HG02981 (cell line): ENCODE measurements at regions not wholly inside any gene's neighbourhood (a gene's known extent, or its start where the extent isn't known, plus 50 kb on each side); places are given as distances from the start of the nearest gene placed in this dataset.

Source experiments
- ATAC-seq: cut with Tn5 transposase; IDR thresholded peaks from one replicate; pipeline ENCODE4 v1.9.1; 2021; ENCODE audit warnings: mild to moderate bottlenecking, moderate library complexity; ENCODE audit not compliant: unreplicated experiment

DNA sequence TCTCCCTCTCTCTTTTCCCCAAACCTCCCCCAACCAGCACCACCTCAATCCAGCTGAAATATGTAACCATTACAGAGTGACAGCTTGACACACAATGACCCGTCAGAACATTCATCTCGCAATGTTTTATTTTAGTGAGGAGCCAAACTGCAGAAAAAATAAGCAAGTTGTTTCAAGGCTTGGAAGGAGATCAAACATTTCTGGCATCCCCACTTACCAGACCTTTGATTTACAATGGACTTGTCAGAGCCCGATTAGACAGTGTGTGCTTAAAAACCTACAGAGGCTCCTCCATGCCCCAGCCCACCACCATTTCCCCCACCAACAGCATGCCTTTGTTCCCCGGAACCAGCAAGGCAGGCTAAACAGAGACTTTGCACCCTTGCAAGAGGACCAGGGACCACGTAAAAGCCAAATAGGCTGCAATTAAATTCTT, 382.8 kb upstream of the ZNF507 start:
- ATAC-seq, result no peak

DNA sequence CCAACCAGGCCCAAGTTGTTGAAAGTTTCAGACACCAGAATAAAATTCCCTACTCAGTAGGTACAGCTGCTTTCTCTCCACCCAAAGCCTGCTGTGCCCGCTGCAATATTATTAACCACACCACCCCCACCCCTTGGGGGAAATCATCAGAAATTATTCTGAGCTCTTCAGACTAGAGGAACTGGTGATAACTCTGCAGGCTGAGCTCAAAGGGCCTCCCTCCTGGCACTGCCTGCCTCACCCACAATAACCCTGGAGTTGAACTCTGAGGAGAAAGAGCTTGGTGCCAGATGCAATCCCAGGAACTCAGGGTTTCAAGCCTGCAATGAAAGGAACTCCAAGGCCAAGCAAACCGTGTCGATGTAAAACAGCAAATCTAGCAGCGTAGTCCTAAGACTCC, 381.7 kb upstream of the ZNF507 start:
- ATAC-seq, result no peak

DNA sequence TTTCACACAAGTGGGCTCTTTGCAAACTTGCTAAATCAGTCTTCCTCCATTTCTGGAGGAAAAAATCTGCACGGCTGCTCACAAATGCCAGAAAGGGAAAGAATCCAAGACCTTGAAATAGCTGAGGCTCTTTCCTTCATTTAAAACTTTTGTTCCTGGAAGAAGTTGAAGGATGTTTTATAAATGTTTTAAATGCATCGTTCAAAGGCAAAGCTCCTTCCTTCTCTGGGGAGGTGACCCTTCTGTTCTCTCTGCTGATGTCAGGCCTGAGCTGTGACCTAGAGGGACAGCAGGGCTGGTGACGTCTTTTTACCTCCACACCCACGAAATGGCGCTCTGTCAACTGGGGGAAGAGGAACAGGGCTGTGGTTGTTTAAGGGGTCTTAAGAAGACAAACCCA, 376.4 kb upstream of the ZNF507 start:
- no peak for ATAC-seq

- ATAC-seq, result no peak
Measured at GRCh38 chr19:31970027-31970461, 375.4 kb upstream of the ZNF507 start.

DNA sequence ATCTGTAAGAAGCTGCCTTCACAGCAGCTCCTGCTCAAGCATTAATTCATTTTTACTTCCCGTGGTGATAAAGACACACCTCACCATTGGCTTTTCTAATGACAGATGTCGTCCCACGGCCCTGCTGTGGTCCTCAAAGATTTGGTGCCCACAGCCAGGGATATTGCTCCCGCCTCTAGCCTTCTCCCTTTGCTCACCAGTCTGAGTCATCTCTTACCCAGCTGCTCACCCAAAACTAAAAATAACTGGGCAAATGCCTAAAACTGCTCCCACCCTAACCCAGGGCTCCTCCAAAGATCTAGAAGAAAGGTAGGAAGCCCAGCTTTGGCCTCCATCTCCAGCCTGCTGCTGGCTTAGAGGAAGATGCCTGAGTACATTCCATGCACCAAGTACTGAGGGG, 371.1 kb upstream of the ZNF507 start:
- ATAC-seq, result no peak

DNA sequence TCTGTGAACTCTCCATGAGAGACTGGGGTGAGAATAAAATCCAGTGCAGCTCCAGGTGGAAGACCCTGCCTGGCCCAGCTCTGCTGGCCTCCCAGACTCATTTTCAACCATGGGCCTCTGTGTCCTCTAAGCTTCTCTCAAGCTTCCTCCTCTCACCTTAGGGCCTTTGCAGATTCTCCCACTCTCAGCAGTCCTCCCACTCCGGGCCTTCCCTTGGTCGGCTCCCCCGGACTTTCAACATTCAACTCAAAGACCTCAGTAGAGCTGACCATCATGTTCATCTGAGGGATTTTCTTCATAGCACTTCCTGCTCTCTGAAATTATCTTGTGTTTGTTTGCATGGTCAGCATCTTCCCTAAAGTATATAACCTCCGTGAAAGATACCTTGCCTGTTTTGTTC, 370.5 kb upstream of the ZNF507 start:
- no peak for ATAC-seq

- no peak for ATAC-seq
Measured at GRCh38 chr19:31975461-31975860, 369.9 kb upstream of the ZNF507 start.

DNA sequence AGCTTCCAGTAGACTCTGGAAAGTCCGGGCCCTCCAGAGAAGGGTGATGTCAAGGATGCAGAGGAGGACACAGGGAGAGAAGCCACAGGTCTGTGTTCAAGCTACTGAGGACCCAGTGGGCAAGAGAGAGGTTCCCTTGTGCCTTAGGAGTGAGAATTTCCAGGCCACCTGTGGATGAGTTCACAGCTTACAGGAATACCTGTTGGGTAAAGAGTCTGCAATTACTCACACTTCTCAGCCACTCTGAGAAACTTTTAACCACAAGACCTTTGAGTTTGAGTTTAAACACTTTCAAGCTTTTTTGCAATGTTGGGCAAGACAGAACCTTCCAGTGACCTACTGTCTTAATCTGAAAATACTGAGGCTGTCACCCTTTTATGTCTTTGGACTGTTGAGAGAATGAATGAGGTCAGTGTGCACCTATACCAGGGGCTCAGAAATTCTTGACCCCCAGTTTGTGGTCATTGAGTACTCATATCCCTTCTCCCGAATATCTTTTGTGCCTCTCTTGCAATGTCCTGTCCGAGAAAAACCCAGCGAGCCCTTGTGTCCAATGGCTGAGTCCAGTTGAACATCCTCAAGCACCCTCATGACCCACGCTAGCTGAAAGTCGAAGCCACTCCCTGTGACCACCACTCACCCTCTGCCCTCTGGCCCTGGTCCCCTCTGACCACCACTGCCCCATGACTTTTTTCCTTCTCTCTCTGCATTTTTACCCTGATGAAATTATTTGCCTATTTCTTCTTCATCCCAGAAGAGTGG, 368.5 kb upstream of the ZNF507 start:
- ATAC-seq, result no peak

DNA sequence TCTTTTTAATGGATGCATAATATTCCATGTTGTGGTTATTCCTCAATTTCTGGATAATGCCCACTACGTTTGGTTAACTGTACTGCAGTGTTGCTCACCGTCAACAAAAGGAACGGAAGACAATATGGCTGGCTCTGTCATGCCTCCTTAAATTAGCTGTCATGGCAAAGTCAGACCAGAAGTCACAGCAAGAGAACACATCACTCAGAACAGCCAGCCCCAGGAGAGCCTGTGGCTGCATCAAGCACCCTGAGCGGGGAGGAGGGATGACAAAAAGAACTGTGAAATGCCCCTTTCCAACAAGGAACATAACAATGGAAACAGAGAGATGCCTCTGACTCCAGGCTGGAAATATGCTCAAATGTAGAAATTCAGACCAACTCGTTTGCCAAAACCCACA, 366.0 kb upstream of the ZNF507 start:
- no peak for ATAC-seq

GRCh38 chr19:31979949-31980670, 365.3 kb upstream of the ZNF507 start:
- no peak for ATAC-seq

GRCh38 chr19:31980796-31981195, 364.6 kb upstream of the ZNF507 start:
- ATAC-seq, result no peak

DNA sequence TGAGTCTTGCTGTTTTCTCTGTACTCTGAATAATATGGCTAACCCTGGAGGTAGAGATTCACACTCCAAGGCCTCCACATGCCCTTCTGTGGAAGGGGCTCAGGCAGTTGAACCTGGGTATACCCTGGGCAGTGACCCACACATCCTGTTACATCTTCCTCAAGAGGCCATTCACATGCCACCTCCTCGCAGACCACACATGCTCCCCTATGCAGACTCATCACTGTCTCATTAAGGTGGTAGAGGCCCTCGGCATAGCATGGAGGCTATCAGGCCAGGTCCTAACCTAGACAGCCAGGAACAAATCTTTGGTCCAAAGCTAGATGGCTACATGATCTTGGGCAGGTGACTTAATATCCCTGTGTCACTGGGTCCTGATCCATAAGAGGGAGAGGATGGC, 363.9 kb upstream of the ZNF507 start:
- ATAC-seq, result no peak

DNA sequence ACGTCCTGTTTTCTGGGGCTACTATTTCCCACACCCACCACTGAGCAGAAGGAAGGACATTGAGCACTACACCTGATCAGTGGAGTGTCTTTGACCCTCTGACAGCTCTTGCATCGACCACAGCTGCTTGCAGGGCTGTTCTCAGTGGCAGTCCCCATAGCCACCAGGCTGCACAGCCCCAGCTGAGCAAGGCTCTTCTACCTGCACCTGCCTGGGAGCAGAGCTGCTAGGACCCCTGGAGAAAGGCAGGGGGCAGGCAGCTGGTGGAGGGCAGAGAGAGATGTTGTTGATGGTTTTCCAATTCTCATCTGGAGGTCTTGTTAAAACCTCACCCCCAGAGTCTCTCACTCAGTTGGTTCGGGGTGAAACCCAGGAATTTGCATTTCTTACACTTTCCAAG, 361.8 kb upstream of the ZNF507 start:
- ATAC-seq, result no peak

- ATAC-seq, result no peak
Measured at GRCh38 chr19:31985001-31985605, 360.3 kb upstream of the ZNF507 start.

DNA sequence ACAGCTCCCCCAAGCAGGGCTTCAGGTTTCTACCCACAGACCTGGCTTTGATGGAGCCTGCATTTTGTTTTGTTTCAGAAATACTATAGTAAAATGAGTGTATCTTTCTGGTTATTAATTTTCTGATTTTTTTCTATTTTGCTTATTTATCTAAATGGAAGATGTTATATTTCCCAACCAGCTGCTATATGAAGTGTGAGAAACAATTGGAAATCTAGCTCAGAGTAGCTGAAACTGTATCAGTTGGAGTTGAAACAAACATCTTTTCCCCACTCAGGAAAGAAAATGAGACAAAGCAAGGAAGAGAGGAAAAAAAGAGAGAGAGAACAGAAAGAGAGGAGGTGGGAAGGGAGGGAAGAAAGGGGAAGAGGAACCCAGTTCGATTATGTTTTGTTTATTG, 358.5 kb upstream of the ZNF507 start:
- ATAC-seq, result no peak

DNA sequence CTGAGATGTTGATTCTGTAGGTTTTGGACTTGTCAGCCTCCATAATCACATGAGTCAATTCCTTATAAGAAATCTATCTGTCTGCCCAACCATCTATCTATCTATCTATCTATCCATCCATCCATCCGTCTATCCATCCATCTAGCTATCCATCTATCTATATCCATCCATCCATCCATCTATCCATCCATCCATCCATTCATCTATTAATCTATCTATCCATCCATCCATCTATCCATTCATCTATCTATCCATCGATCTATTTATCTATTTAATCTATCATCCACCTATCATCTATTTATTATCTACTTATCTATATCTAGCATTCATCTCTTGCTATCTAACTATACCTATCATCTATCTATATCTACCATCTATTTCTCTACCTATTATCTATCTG, 357.2 kb upstream of the ZNF507 start:
- ATAC-seq, result no peak

DNA sequence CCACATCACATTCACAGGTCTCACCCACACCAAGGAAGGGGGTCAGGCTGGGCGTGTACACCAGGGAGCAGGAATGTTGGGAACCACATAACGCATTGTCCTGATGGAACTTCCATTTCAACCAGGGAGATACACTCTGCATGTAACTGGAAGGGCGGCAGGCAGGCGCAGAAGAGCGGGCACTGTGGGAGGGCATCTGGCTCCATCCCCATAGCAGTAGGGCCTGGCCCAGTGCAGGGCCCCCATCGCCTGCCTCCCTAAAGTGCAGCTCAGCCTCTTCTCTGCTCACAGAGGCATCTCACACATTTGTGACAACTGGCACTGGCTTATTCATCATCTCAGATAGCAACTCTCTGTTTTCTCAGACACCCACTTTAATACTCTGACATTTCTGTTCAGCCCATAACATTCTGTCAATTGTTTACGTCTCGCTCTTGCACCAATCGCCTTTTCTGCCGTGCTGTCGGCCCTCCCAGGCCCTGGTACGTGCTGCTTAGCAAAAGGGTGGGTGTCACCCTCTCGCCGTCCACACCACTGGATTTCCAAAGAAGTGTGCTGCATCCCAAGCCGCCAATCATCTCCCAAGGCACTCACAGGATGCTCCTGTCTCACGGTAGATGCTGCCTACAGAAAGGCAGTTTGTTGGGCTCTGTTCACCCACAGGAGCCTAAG, 353.3 kb upstream of the ZNF507 start:
- no peak for ATAC-seq

DNA sequence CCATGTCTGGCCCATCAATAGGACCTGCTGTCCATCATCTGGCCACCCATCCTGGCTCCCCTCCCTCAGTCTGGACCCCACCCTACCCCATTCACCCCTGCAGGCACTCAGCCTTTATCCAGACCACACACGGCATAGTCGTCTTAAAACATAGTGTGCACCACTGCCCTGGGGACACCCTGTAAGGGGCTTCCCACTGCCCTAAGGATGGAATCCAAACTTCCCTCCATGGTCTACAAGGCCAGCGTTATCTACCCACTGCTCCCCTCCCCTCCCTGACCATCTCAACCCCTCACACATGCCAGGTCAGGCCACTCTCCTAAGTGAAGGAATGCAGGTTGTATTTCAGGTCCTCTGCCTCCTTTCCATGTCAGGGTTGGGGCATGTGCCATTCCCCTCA, 352.7 kb upstream of the ZNF507 start:
- no peak for ATAC-seq

- no peak for ATAC-seq
Measured at GRCh38 chr19:31995546-31995945, 349.9 kb upstream of the ZNF507 start.

DNA sequence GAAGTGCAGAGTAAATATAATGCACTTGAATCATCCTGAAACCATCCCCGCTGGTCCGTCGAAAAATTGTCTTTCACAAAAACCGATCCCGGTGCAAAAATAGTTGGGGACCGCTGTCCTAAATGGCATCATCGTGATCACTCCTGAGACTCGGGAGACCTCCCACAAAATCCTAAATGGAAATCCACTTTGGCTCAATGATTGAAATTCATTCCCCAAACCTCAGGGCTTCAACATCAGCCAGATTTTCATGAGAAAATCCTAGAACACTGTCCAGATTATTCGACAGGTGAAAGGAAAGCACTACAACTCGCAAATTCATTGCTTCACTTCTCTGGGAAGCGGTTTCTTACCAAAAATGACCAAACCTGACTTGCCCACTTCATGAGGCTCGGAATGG, 335.3 kb upstream of the ZNF507 start:
- ATAC-seq, result no peak

GRCh38 chr19:32012206-32012605, 333.2 kb upstream of the ZNF507 start:
- no peak for ATAC-seq
